ENCODE measurements at regions not wholly inside any gene's neighbourhood (a gene's known extent, or its start where the extent isn't known, plus 50 kb on each side); places are given as distances from the start of the nearest gene placed in this dataset.

DNA sequence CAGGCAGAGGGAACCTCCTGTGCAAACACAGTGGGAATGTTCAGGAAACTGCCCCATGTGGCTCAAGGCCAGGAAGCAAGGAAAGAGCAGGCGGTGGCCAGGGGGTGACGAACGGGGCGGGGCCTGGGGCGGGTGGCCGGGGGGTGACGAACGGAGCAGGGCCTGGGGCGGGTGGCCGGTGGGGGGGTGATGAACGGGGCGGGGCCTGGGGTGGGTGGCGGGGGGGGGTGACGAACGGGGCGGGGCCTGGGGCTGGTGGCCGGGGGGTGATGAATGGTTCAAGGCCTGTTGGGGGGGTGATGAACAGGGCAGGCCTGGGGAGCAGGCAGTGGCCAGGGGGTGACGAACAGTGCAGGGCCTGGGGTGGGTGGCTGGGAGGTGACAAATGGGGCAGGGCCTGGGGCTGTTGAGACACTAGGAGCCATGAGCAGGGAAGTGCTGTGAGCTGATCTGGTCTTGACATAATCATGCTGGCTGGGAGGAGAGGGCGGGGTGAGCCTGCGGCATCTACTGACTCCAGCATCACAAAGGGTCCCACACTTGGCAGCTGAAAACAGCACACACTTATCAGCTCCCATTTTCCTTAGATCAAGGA lies 62.7 kb upstream of the FBRSL1 start:
- intact Hi-C loops (cut with DNase I): no loop called here
- DNase-seq (ENCODE audit: low spot score) (no peak), ATAC-seq (no peak)

DNA sequence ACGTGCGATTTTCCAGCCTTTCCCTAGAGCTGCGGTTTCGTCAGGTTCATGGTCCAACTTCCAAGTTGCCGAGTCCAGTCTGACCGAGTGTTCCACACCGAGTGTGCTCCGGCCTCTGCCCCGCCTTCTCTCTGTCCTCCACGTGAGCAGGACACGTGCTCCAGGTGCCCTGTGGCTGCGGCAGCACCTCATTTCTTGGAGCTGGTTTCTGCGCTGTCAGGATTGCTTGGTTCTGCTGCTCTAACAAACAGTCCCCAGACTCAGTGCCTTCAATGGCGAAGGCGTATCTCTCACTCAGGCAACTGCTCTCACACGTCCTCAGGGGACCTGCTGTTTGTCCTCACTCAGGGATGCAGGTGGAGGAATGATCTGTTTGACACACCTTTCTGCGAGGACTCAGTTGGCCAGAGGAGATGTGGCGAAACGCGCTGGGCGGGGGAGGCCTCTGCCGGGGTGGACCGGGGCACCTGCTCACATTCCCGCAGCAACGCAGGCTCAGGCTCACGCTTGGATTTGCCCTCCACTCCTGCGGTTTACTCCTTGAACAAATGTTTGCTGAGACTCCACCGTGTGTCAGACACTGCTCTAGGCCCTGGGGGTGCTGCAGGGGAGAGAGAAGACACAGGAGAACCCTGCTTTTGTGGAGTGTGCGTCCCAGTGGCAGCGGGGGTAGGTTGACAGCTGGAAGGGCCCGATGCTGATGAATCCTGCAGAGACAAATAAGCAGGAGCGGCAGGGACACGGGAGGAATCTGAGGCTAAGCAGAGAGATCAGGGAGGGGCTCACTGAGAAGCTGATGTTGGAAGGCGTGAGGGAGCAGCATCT lies 63.4 kb upstream of the FBRSL1 start:
- no peak for ATAC-seq
- DNase-seq (ENCODE audit: low spot score): no peak
- intact Hi-C loops (cut with DNase I): no loop called here

DNA sequence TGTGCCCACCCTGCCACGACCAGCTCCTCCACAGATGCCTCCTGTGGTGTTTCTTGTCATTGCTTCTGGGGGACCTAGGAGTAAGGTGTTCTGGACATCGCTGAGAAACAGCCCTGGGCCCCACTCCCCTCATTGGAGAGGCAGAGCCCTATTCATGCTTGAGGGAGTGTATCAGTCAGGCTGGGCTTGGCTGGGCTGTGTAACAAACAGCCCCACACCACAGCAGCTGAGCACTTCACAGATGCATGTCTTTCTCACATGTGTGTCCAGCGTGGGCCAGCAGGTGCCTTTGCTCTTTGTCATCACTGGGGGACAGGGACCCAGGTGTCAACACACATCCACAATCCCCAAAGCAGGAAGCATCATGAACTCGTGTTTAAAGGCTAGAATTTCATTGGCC lies 65.1 kb upstream of the FBRSL1 start:
- DNase-seq (ENCODE audit: low spot score) (no peak), ATAC-seq (no peak)
- intact Hi-C loops (cut with DNase I): no loop called here

DNA sequence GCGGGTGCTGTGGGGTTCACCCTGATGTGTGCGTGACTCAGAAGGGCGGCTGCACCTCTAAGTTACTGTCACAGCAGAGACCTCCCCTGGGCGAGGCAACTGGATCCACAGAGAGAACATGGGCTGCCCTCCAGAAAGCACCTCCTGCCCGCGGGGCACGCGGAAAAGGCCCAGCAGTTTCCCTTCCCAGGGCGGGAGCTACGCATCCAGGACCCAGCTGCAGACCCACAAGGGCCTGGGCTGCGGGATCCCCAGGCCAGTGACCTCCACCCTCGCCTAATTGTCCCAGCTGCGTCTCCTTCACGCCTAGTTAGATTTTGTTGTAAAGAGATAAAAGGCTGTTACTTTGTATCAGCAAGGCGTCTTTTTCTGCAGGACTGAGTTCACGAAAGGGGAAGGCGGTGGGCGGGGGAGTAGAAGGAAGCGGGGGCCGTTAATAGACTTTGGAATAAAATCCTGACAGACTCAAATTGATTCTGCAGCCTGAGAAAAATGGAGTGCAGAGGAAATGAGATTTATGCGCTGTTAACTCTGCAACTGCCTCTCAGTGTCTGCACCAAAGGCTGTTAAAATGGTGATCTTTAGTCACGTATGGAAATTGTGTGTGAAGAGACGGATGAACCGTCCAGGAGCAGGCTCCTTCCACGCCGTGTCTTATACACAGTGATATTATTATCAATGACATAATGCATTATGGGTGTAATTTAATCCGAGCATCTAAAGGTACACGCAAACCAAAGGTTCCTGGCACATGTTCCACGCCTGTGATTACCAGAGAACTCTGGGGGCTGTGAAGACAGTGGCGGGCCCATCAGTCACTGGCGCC lies 65.9 kb upstream of the FBRSL1 start:
- ATAC-seq (no peak), DNase-seq (ENCODE audit: low spot score) (no peak)
- intact Hi-C loops (cut with DNase I): no loop called here

DNA sequence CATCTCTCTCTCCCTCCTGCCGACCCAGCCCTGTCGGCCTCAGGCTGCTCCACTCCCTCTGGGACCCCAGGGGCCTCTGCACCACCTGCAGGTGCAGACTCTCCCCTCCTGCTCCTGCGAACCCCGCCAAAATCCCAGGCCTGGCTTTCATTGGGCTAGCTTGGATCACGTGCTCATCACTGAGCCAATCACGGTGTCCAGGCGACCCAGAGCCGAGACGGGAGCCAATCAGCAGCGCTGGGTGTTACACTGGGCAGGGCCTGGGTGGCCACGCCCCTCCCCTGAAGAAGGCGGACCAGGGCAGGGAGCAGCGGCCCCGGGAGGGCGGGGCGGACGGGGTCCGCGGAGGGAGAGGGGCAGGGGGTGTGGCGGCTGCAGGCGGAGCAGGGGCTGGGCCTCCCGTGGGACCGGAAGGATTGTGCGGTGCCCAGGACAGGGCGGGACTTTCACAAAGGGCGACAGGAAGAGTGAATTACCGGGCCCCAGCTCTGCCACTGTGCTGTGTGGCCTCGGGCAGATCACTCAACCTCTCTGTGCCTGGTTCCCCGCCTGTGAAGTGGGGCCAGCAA lies 66.6 kb upstream of the FBRSL1 start:
- DNase-seq (ENCODE audit: low spot score): no peak
- no peak for ATAC-seq
- intact Hi-C loops (cut with DNase I): no loop called here

DNA sequence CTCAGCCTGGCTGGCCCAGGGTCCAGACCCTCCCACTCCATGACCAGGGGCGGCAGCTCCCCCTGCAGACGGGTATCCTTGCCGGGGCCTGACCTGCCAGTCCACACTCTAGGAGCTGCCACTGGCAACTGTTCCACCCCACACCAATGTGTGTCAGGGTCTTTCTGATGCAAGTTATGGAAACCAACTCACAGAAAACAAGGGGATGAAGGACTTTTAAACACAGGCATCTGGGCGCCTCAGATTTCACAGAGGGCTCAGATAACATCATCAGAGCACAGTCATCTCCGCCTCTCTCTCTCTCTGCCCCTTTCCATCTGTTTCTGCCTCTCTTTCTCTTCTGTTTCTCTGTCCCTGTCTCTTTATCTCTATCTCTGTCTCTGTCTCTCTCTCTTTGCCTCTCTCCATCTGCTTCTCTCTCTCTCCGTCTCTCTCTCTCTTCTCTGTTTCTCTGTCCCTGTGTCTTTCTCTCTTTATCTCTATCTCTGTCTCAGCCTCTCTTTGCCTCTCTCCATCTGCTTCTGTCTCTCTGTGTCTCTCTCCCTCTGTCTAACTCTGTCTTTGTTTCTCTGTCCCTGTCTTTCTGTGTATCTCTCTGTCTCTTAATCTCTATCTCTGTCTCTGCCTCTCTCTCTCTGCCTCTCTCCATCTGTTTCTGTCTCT lies 67.4 kb upstream of the FBRSL1 start:
- DNase-seq (ENCODE audit: low spot score): no peak

DNA sequence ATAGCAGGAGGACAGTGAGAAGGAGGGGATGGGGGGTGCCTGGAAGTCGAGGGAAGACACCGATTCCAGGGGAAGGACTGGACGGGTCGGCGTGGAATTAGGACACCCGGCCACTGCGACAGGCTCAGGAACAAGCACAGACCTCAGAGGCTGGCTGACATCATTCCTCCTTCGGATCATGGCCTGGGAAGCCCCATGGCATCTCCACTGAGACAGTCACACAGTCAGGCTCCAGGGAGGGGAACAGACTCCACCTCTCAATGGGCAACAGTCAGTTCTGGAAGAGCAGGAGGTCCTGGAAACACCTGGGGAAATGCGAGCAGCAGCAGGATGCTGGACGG lies 67.9 kb upstream of the FBRSL1 start:
- ATAC-seq (no peak), DNase-seq (ENCODE audit: low spot score) (no peak)
- intact Hi-C loops (cut with DNase I): no loop called here

More for the DNA sequence above, 67.4 kb upstream of the FBRSL1 start:
- intact Hi-C loops (cut with DNase I): no loop called here
- ATAC-seq: no peak

DNA sequence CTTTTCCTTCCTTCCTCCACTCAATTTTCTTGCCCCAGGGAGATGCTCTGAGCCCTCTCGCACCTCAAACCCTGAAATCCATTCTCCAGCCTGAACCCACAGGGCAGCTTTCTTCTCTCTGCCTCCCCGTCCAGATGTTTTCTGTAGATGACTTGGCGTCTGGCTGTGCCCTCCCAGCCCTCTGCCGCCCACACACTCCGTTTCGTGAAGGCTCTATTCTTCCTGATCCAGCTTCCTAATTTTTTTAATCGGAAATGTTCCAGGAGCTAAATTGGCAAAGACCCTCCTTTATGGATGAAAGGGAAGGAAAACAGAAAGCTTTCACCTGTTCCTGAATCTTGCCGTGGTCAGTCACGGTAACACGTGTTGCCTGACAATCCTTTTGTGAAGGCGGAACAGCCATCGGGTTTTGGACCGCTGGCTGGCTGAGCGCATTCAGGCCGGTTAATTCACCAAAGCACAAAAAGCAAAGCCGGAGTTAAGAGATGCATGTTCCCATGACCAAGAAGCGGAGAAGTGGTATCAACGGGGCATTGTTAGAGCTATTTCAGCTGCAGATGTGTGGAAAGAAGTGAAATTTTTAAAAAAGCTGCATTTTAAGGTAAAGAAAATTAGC lies 70.2 kb upstream of the FBRSL1 start:
- intact Hi-C loops (cut with DNase I): loop anchor here (10.0 kb wide), 1 partner anchor 105 kb away; no protein-coding TSS in a partner anchor
- no peak for DNase-seq (ENCODE audit: low spot score)
- no peak for ATAC-seq

DNA sequence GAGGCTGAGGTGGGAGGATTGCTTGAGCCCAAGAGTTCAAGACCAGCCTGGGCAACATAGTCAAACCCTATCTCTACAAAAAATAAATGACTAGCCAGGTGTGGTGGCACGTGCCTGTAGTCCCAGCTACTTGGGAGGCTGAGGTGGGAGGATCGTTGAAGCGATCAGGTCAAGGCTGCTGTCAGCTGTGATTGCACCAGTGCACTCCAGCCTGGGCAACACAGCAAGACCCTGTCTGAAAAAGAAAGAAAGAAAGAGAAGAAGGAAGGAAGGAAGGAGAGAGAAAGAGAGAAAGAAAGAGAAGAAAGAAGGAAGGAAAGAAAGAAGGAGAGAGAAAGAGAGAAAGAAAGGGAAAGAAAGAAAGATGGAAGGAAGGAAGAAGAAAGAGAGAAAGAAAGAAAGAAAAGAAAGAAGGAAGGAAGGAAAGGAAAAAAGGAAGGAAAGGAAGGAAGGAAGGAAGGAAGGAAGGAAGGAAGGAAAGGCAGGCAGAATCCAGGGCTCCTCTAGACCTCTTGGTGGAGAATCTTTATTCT lies 71.5 kb upstream of the FBRSL1 start:
- ATAC-seq (no peak), DNase-seq (ENCODE audit: low spot score) (no peak)
- intact Hi-C loops (cut with DNase I): loop anchor here (10.0 kb wide), 1 partner anchor 106 kb away; no protein-coding TSS in a partner anchor

DNA sequence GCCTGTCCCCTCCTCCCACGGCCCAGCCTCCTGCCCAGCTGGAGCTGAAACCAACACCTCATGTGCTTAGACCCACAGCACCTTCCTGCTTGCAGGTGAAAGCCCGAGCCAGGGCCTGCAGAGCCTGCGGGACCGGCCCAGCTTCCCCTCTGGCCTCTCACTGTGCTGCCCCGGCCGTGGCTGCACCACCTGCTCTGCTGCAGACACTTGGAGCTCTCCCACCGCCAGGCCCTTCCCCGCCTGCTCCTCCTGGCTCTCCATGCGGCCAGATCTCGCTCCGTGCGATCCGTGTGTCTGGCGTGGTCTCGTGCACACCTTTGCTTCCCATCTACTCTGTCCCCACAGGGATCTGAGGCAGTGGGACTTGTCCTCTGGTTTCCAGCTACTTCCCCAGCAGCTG lies 72.2 kb upstream of the FBRSL1 start:
- intact Hi-C loops (cut with DNase I): loop anchor here (1.0 to 10.0 kb wide), 2 partner anchors 107 to 196 kb away; no protein-coding TSS in a partner anchor
- no peak for ATAC-seq
- no peak for DNase-seq (ENCODE audit: low spot score)

DNA sequence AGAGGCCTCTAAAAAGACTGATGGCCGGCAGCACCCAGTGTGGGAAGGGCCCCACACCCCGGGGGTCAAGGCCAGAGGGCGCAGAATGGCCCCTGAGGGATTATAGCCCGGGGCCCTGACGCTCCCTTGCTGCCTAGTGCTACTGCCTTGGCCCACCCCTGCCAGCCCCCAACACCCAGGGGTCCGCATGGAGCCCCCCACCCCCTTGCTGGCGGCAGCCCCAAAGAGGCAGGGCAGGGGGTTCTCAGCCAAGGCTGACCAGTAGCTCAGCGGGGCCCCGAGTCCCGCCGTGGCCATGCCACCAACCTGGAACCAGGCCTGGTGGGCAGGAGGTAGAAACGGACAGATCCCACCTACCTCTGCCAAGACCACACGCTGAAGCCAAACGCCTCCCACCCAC lies 73.1 kb upstream of the FBRSL1 start:
- no peak for ATAC-seq
- no peak for DNase-seq (ENCODE audit: low spot score)
- intact Hi-C loops (cut with DNase I): loop anchor here (1.0 to 10.0 kb wide), 2 partner anchors 108 to 196 kb away; no protein-coding TSS in a partner anchor

DNA sequence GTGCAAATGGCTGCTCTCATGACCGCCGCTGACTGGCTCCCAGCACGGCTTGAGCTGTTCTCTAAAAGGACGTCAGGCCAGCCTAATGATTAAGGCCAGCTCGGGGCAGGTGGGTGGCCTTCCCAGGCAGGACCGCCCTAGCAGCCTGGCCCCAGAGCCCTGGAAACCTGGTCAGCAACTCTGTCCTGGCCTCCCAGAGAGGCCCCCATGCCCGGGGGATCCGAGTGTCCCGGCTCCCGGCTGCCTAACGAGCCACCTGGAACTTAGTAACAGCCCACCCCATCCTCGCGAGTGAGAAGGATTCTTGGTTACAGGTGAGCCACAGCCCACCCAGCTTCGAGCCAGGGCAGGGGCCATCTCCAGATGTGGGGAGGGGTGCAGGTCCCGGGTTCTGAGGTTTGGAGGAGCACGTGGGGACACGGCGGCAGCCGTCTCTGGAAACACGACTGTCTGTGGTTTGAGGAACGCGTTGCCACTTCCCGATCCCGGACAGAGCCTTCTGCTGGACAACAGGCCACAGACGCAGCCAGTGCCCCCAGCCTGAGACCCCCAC lies 73.8 kb upstream of the FBRSL1 start:
- ATAC-seq (no peak), DNase-seq (ENCODE audit: low spot score) (no peak)
- intact Hi-C loops (cut with DNase I): loop anchor here (10.0 kb wide), 1 partner anchor 109 kb away; no protein-coding TSS in a partner anchor

DNA sequence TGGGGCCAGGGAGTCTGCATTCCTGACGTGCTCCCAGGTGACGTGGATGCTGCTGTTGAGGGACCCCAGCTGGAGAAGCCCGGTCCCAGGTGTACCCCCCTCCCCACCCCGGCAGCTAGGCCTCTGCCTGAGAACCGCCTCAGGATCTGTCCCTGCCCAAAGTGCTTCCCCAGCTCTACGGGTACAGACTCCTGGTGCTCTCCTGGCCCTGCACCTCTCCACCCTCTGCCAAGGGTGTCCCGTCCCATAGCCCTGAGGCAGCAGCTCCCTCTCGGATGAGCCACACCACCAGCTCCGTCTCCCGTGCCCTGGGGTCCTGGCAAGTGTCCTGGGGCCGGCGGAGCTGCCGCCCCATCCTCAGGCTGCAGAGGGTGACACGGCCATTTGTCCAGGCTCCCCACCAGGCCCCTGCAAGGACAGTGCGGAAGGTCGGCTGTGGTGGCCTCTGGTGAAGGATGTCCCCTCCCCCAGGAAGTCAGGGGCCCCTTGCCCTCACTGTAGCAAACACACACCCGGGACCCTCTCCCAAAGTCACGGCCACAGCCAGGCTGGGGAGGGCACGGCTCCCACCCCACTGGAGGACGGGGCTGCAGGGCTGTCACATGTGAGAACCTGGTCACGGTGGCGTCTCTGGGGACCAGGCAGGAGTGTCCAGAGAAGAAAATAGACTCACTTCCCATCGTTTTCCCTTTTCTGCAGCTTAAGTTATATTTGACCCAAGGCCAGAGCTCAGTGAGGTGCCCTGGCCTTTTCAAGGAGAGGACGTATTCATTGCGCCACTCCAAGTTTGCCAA lies 74.4 kb upstream of the FBRSL1 start:
- intact Hi-C loops (cut with DNase I): loop anchor here (10.0 kb wide), 1 partner anchor 109 kb away; no protein-coding TSS in a partner anchor

DNA sequence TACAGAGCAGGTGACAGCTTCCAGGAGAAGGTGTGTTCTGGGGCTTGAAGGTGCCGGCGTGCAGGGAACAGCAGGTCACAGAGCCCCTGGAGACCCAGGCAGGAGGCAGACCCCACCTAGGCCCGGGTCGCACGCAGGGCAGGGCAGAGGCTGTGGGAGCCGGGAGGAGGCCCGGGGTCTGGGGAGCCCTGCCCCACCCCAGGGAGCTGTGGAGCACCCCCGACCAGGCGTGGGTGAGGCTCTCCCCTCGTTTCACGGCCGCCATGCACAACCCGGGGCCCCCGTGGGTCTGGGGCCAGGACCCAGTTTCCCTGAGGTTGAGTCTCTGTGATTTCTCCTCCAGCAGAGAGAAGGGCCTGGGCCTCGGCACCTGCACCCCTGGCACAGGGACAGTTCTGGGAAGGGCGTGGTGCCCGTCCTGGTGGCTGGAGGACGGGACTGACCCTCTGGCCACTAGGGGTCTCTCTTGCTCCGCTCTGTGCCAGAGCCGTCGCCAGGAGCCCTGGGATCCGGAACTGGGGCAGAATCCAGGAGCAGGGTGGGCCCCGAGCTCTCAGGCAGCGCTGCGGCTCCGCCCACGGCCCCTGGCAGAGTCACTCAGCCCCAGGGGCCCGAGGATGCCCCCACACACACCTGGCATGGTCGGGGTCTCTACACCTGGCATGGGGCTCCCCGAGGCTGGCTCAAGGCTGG lies 75.2 kb upstream of the FBRSL1 start:
- peak; percentile 91 for DNase-seq (ENCODE audit: low spot score)
- peak; percentile 94 for ATAC-seq
- intact Hi-C loops (cut with DNase I): loop anchor here (10.0 kb wide), 1 partner anchor 110 kb away; no protein-coding TSS in a partner anchor

More for the DNA sequence above, 74.4 kb upstream of the FBRSL1 start:
- DNase-seq (ENCODE audit: low spot score) (no peak), ATAC-seq (peak; percentile 35)

DNA sequence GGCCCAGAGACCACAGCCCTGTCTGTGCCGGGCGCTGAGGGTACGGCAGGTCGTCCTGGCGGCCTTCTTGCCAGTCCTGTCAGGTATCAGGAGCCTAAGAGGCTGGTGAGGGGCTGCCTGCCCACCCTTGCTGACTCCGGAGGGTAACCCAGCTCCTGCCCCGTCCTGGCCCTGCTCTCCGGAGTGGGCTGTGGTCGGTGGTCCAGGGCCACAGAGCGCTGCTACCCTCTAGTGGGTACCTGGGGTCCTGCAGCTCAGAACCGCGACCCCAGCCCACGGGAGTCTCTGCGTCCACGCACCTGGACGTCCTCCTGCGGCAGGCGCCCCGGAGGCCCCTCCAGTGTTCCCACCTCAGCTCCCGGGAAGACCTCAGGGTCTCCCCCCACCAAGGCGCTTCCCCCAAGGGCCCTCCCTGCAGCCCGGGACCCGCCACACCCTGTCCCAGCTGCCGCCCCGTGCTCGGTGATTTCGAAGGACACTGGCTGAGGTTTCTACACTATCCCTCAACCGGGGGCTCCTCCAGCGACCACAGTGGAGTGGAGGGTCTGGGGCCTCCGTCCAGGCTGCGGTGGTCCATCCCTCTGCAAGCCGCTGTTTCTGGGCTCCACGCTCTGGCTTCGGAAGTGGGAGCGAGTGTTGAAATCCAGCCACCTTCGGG lies 75.9 kb upstream of the FBRSL1 start:
- ATAC-seq (no peak), DNase-seq (ENCODE audit: low spot score) (no peak)
- intact Hi-C loops (cut with DNase I): loop anchor here (10.0 kb wide), 1 partner anchor 111 kb away; no protein-coding TSS in a partner anchor

DNA sequence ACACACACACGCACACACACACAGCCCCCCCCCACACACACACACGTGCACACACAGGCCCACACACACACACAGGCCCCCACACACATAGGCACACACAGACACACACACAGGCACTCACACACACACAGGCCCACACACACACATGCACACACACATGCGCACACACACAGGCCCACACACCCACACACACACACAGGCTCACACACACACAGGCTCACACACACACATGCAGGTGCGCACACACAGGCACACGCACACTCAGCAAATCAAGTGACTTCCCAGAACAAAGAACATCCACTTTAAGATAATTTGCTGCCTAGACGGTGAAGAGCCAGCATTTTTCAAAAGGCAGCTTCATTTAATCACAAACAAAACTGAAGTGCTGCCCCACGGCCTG lies 78.5 kb upstream of the FBRSL1 start:
- ATAC-seq (no peak), DNase-seq (ENCODE audit: low spot score) (no peak)
- intact Hi-C loops (cut with DNase I): loop anchor here (10.0 kb wide), 1 partner anchor 113 kb away; no protein-coding TSS in a partner anchor

All from sciatic nerve (tissue), 2 donors.